ENCODE measurements at regions not wholly inside any gene's neighbourhood (a gene's known extent, or its start where the extent isn't known, plus 50 kb on each side); places are given as distances from the start of the nearest gene placed in this dataset.

GRCh38 chr22:49656291-49656851 lies 171.3 kb downstream of the BRD1 start:
- no peak for DNase-seq (ENCODE audit: low spot score in 2 of 2)
- H3K4me1 Mint-ChIP-seq: peaks cover 16% of the 10 kb centered on the region
- H3K4me3 Mint-ChIP-seq: peak overlapping the region; percentile 94
- no peak overlapping the region for H3K27ac Mint-ChIP-seq
- no peak for ATAC-seq (ENCODE audit: low read depth)
- H3K36me3 Mint-ChIP-seq: peaks cover 6% of the 10 kb centered on the region
- H3K9me3 Mint-ChIP-seq: no peaks in the 10 kb centered on the region
- no peaks in the 10 kb centered on the region for H3K27me3 Mint-ChIP-seq

GRCh38 chr22:49655168-49655812 lies 172.4 kb downstream of the BRD1 start:
- Mint-ChIP-seq H3K27ac (peak overlapping the region; percentile 45), H3K4me3 (peak overlapping the region; percentile 77), H3K9me3 (no peaks in the 10 kb centered on the region), H3K36me3 (peaks cover 8% of the 10 kb centered on the region), H3K27me3 (no peaks in the 10 kb centered on the region), H3K4me1 (peaks cover 12% of the 10 kb centered on the region)
- DNase-seq (ENCODE audit: low spot score in 2 of 2) (no peak), ATAC-seq (ENCODE audit: low read depth) (no peak)

- Mint-ChIP-seq H3K36me3 (peaks cover 13% of the 10 kb centered on the region), H3K9me3 (no peaks in the 10 kb centered on the region), H3K27ac (no peak overlapping the region), H3K4me3 (no peak overlapping the region), H3K27me3 (no peaks in the 10 kb centered on the region), H3K4me1 (peaks cover 9% of the 10 kb centered on the region)
- DNase-seq (ENCODE audit: low spot score in 2 of 2): no peak
- ATAC-seq (ENCODE audit: low read depth): no peak
These were observed 177.1 kb downstream of the BRD1 start for GRCh38 chr22:49650336-49651241.

- peaks cover 16% of the 10 kb centered on the region for H3K36me3 Mint-ChIP-seq
- H3K4me1 Mint-ChIP-seq: peaks cover 15% of the 10 kb centered on the region
- H3K9me3 Mint-ChIP-seq: no peaks in the 10 kb centered on the region
- H3K4me3 Mint-ChIP-seq: no peak overlapping the region
- DNase-seq (ENCODE audit: low spot score in 2 of 2) (no peak), ATAC-seq (ENCODE audit: low read depth) (no peak)
- H3K27me3 Mint-ChIP-seq: no peaks in the 10 kb centered on the region
- no peak overlapping the region for H3K27ac Mint-ChIP-seq
These were observed 178.3 kb downstream of the BRD1 start for GRCh38 chr22:49649166-49650068.

GRCh38 chr22:49648053-49648452 lies 179.6 kb downstream of the BRD1 start:
- H3K4me3 Mint-ChIP-seq: no peak overlapping the region

GRCh38 chr22:49647627-49648026 lies 180.0 kb downstream of the BRD1 start:
- Mint-ChIP-seq H3K4me3 (no peak overlapping the region), H3K27ac (no peak overlapping the region), H3K36me3 (peaks cover 18% of the 10 kb centered on the region), H3K9me3 (no peaks in the 10 kb centered on the region), H3K27me3 (no peaks in the 10 kb centered on the region), H3K4me1 (peaks cover 19% of the 10 kb centered on the region)
- DNase-seq (ENCODE audit: low spot score in 2 of 2) (no peak), ATAC-seq (ENCODE audit: low read depth) (no peak)

More at GRCh38 chr22:49648053-49648452, 179.6 kb downstream of the BRD1 start:
- ATAC-seq (ENCODE audit: low read depth): no peak
- H3K27me3 Mint-ChIP-seq: no peaks in the 10 kb centered on the region
- DNase-seq (ENCODE audit: low spot score in 2 of 2): no peak
- peaks cover 19% of the 10 kb centered on the region for H3K36me3 Mint-ChIP-seq
- H3K27ac Mint-ChIP-seq: no peak overlapping the region
- H3K9me3 Mint-ChIP-seq: no peaks in the 10 kb centered on the region
- peaks cover 19% of the 10 kb centered on the region for H3K4me1 Mint-ChIP-seq

- Mint-ChIP-seq H3K36me3 (peaks cover 16% of the 10 kb centered on the region), H3K4me3 (no peak overlapping the region)
- no peak for ATAC-seq (ENCODE audit: low read depth)
These were observed 180.8 kb downstream of the BRD1 start for GRCh38 chr22:49646876-49647275.

GRCh38 chr22:49645791-49646550 lies 181.7 kb downstream of the BRD1 start:
- ATAC-seq (ENCODE audit: low read depth): no peak
- Mint-ChIP-seq H3K36me3 (peaks cover 16% of the 10 kb centered on the region), H3K9me3 (no peaks in the 10 kb centered on the region), H3K4me1 (peaks cover 19% of the 10 kb centered on the region), H3K27me3 (no peaks in the 10 kb centered on the region), H3K27ac (no peak overlapping the region), H3K4me3 (no peak overlapping the region)
- DNase-seq (ENCODE audit: low spot score in 2 of 2): no peak

More at GRCh38 chr22:49646876-49647275, 180.8 kb downstream of the BRD1 start:
- peaks cover 19% of the 10 kb centered on the region for H3K4me1 Mint-ChIP-seq
- H3K9me3 Mint-ChIP-seq: no peaks in the 10 kb centered on the region
- no peak for DNase-seq (ENCODE audit: low spot score in 2 of 2)
- H3K27me3 Mint-ChIP-seq: no peaks in the 10 kb centered on the region
- no peak overlapping the region for H3K27ac Mint-ChIP-seq

- H3K27me3 Mint-ChIP-seq: no peaks in the 10 kb centered on the region
- DNase-seq (ENCODE audit: low spot score in 2 of 2): no peak
- no peak overlapping the region for H3K4me3 Mint-ChIP-seq
- H3K27ac Mint-ChIP-seq: no peak overlapping the region
- H3K36me3 Mint-ChIP-seq: peaks cover 13% of the 10 kb centered on the region
- peaks cover 19% of the 10 kb centered on the region for H3K4me1 Mint-ChIP-seq
- H3K9me3 Mint-ChIP-seq: no peaks in the 10 kb centered on the region
- ATAC-seq (ENCODE audit: low read depth): no peak
These were observed 182.4 kb downstream of the BRD1 start for GRCh38 chr22:49645257-49645656.

GRCh38 chr22:49643998-49644397 lies 183.7 kb downstream of the BRD1 start:
- Mint-ChIP-seq H3K4me3 (no peak overlapping the region), H3K27me3 (no peaks in the 10 kb centered on the region), H3K9me3 (no peaks in the 10 kb centered on the region), H3K36me3 (peaks cover 10% of the 10 kb centered on the region), H3K27ac (no peak overlapping the region), H3K4me1 (peaks cover 15% of the 10 kb centered on the region)
- no peak for ATAC-seq (ENCODE audit: low read depth)
- DNase-seq (ENCODE audit: low spot score in 2 of 2): no peak

GRCh38 chr22:49643466-49643865 lies 184.2 kb downstream of the BRD1 start:
- DNase-seq (ENCODE audit: low spot score in 2 of 2) (no peak), ATAC-seq (ENCODE audit: low read depth) (no peak)
- Mint-ChIP-seq H3K9me3 (no peaks in the 10 kb centered on the region), H3K27me3 (no peaks in the 10 kb centered on the region), H3K27ac (no peak overlapping the region), H3K4me1 (peaks cover 15% of the 10 kb centered on the region), H3K36me3 (peaks cover 10% of the 10 kb centered on the region), H3K4me3 (no peak overlapping the region)

- no peaks in the 10 kb centered on the region for H3K27me3 Mint-ChIP-seq
- H3K4me3 Mint-ChIP-seq: no peak overlapping the region
- H3K9me3 Mint-ChIP-seq: no peaks in the 10 kb centered on the region
- H3K27ac Mint-ChIP-seq: no peak overlapping the region
- peaks cover 15% of the 10 kb centered on the region for H3K4me1 Mint-ChIP-seq
- no peak for ATAC-seq (ENCODE audit: low read depth)
- peaks cover 10% of the 10 kb centered on the region for H3K36me3 Mint-ChIP-seq
- no peak for DNase-seq (ENCODE audit: low spot score in 2 of 2)
These were observed 184.9 kb downstream of the BRD1 start for GRCh38 chr22:49642741-49643140.

GRCh38 chr22:49642331-49642730 lies 185.3 kb downstream of the BRD1 start:
- no peak overlapping the region for H3K27ac Mint-ChIP-seq
- no peak overlapping the region for H3K4me3 Mint-ChIP-seq
- ATAC-seq (ENCODE audit: low read depth): no peak
- H3K36me3 Mint-ChIP-seq: peaks cover 10% of the 10 kb centered on the region
- no peak for DNase-seq (ENCODE audit: low spot score in 2 of 2)
- no peaks in the 10 kb centered on the region for H3K27me3 Mint-ChIP-seq
- H3K9me3 Mint-ChIP-seq: no peaks in the 10 kb centered on the region
- H3K4me1 Mint-ChIP-seq: peaks cover 15% of the 10 kb centered on the region
